ENCODE measurements at regions not wholly inside any gene's neighbourhood (a gene's known extent, or its start where the extent isn't known, plus 50 kb on each side); places are given as distances from the start of the nearest gene placed in this dataset.

DNA sequence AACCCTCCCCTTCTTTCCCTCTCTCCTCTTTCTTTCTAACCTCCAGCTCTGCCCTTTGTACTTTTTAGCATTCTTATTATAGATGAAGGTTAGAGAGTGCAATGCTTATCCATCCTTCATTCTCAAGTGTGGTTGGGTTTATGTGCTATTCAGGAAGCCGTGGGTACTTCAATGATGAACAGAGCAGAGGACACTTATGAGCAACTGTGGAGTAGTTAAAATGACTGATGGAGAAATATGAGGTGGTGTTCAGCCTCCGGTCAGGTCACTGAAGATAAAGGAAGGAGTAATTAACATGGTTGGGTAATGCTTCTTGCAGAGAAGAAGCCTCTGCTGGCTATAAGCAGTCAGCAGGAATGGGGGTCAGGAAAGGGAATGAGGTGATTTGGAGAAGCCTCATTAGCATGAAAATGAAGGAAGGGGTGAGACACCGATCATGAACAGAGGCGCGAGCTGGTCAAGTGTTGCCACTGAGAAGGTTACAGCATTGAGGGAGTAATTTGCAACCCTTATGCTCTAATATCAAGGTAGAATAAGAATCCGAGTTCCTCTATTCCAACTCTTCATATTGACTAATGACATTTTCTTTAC is 174.7 kb downstream of the LPIN1 start:
- Histone ChIP-seq H3K9ac (replicated peaks; ENCODE audit: extremely low read depth, insufficient read depth, low read length) (no peak overlapping the region), H2AFZ (ENCODE audit: low read depth, low read length) (no peak overlapping the region), H3K27ac (ENCODE audit: insufficient read depth, low read depth, low read length) (no peak overlapping the region), H3K4me3 (replicated peaks in 1 of 3; ENCODE audit: insufficient read depth in 1 of 3, low read depth in 1 of 3, low read length in 3 of 3) (no peak overlapping the region), H3K27me3 (ENCODE audit: control insufficient read depth in 2 of 2, insufficient read depth in 2 of 2, low read length in 2 of 2) (no peaks in the 10 kb centered on the region), H3K36me3 (ENCODE audit: control insufficient read depth in 2 of 2, extremely low read depth in 1 of 2, insufficient read depth in 2 of 2, low read length in 2 of 2) (no peaks in the 10 kb centered on the region), H3K4me1 (ENCODE audit: control insufficient read depth, extremely low read depth, insufficient read depth, low read length) (no peaks in the 10 kb centered on the region), H3K9me1 (replicated peaks; ENCODE audit: control insufficient read depth, extremely low read depth, insufficient read depth, low read length) (no peaks in the 10 kb centered on the region), H3K4me2 (ENCODE audit: insufficient read depth, low read length) (no peak overlapping the region), H3K79me2 (ENCODE audit: control insufficient read depth, insufficient read depth, low read length) (no peaks in the 10 kb centered on the region), H4K20me1 (replicated peaks; ENCODE audit: control insufficient read depth, extremely low read depth, insufficient read depth, low read length) (no peaks in the 10 kb centered on the region), H3K9me3 (replicated peaks; ENCODE audit: control insufficient read depth, insufficient read depth, low read length) (no peaks in the 10 kb centered on the region)
- ChIA-PET CTCF (no interaction called here), POLR2A (no interaction called here)
- no peak for DNase-seq (ENCODE audit: low read depth, low spot score)
- FAIRE-seq: no peak
- dilution Hi-C loops (cut with MboI; ENCODE audit: extremely low pct_ligation_motif_present, low sequenced_read_pairs) (no loop called here), intact Hi-C loops (cut with micrococcal nuclease) (no loop called here)
- TF ChIP-seq GATA2 (IDR thresholded peaks at IDR 0.05; ENCODE audit: insufficient read depth, insufficient read length, low read depth, low read length) (no peak), FOS (IDR thresholded peaks at IDR 0.05; ENCODE audit: borderline replicate concordance, insufficient read depth, low read length) (no peak), JUN (IDR thresholded peaks at IDR 0.05; ENCODE audit: borderline replicate concordance, insufficient read depth, insufficient read length, low read depth) (no peak), MYC (IDR thresholded peaks at IDR 0.05; ENCODE audit: low read depth, low read length) (no peak), EZH2 (IDR thresholded peaks at IDR 0.05; ENCODE audit: borderline replicate concordance, low read depth, low read length, severe bottlenecking) (no peak), POLR2AphosphoS5 (IDR thresholded peaks at IDR 0.05; ENCODE audit: insufficient read depth, low read depth, low read length) (no peak), POLR2A (IDR thresholded peaks at IDR 0.05; ENCODE audit: low read depth, low read length) (no peak)
- TF ChIP-seq, protein P1, sequence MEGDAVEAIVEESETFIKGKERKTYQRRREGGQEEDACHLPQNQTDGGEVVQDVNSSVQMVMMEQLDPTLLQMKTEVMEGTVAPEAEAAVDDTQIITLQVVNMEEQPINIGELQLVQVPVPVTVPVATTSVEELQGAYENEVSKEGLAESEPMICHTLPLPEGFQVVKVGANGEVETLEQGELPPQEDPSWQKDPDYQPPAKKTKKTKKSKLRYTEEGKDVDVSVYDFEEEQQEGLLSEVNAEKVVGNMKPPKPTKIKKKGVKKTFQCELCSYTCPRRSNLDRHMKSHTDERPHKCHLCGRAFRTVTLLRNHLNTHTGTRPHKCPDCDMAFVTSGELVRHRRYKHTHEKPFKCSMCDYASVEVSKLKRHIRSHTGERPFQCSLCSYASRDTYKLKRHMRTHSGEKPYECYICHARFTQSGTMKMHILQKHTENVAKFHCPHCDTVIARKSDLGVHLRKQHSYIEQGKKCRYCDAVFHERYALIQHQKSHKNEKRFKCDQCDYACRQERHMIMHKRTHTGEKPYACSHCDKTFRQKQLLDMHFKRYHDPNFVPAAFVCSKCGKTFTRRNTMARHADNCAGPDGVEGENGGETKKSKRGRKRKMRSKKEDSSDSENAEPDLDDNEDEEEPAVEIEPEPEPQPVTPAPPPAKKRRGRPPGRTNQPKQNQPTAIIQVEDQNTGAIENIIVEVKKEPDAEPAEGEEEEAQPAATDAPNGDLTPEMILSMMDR (IDR thresholded peaks at IDR 0.05; ENCODE audit: extremely low read depth in 1 of 2, insufficient read depth in 1 of 2, low read depth in 1 of 2, low read length in 2 of 2): no peak
- TF ChIP-seq, protein P2, sequence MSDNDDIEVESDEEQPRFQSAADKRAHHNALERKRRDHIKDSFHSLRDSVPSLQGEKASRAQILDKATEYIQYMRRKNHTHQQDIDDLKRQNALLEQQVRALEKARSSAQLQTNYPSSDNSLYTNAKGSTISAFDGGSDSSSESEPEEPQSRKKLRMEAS (IDR thresholded peaks at IDR 0.05; ENCODE audit: insufficient read depth, insufficient read length): no peak
- BruUV-seq (replicated peaks): no TSS peak

Data from endothelial cell of umbilical vein (primary cell).